WTC11 (cell line): ENCODE measurements at regions not wholly inside any gene's neighbourhood (a gene's known extent, or its start where the extent isn't known, plus 50 kb on each side); places are given as distances from the start of the nearest gene placed in this dataset.

Source experiments
- ATAC-seq: fragments of 200-7000 bp; cut with Tn5 transposase; 2 replicates; pipeline ENCODE4 v1.10.0; 2021; ENCODE audit warnings: mild to moderate bottlenecking, moderate library complexity
- CTCF ChIA-PET: fragments of 300-600 bp; sonication (Branson Sonifier 250); formaldehyde crosslinking; loops from one replicate; lab custom pipeline; 2021; ENCODE audit warnings: antibody characterized with exemption; lab: Charles Lee
- POLR2A ChIA-PET: fragments of 350-600 bp; sonication (Branson Sonifier 250); formaldehyde crosslinking; loops from one replicate; lab custom pipeline; 2021; ENCODE audit warnings: antibody characterized with exemption; lab: Charles Lee
- DNase-seq: peaks from one replicate; pipeline ENCODE4 v3.0.0; 2021; ENCODE audit warnings: low spot score
- H3K27ac Mint-ChIP-seq: 2 replicates; pipeline ENCODE4 v1.8.0; 2021; ENCODE audit warnings: mixed read lengths
- H3K27me3 Mint-ChIP-seq: 2 replicates; pipeline ENCODE4 v1.8.0; 2021; ENCODE audit warnings: low read depth, mild to moderate bottlenecking, moderate library complexity, mixed read lengths
- H3K36me3 Mint-ChIP-seq: 2 replicates; pipeline ENCODE4 v1.8.0; 2021; ENCODE audit warnings: mixed read lengths
- H3K4me1 Mint-ChIP-seq: 2 replicates; pipeline ENCODE4 v1.8.0; 2022; ENCODE audit warnings: mixed read lengths
- H3K4me3 Mint-ChIP-seq: 2 replicates; pipeline ENCODE4 v1.8.0; 2021; ENCODE audit warnings: mild to moderate bottlenecking, moderate library complexity, mixed read lengths
- H3K9me3 Mint-ChIP-seq: 2 replicates; pipeline ENCODE4 v1.8.0; 2021; ENCODE audit warnings: mixed read lengths
- ATF1 ChIP-seq: sonication (generic); formaldehyde crosslinking; IDR thresholded peaks from 2 replicates; pipeline ENCODE4 v1.8.1; 2023; ENCODE audit warnings: mild to moderate bottlenecking, moderate library complexity, missing genetic modification reagents
- E2F4 ChIP-seq: sonication (generic); formaldehyde crosslinking; IDR thresholded peaks from 2 replicates; pipeline ENCODE4 v1.8.1; 2022; ENCODE audit warnings: low read depth, mild to moderate bottlenecking, moderate library complexity, missing genetic modification reagents, borderline replicate concordance
- EMX1 ChIP-seq: fragments of 250-450 bp; sonication (Bioruptor Pico); IDR thresholded peaks from 2 replicates; pipeline ENCODE4 v1.8.0; 2021; ENCODE audit warnings: mild to moderate bottlenecking
- GTF2I ChIP-seq: fragments of 250-450 bp; sonication (Bioruptor Pico); conservative IDR thresholded peaks from 2 replicates; pipeline ENCODE4 v1.4.0; 2021; ENCODE audit warnings: mild to moderate bottlenecking
- KAT7 ChIP-seq: sonication (generic); formaldehyde crosslinking; IDR thresholded peaks from 2 replicates; pipeline ENCODE4 v1.8.1; 2023; ENCODE audit warnings: missing genetic modification reagents, mild to moderate bottlenecking, borderline replicate concordance
- MAX ChIP-seq: sonication (generic); formaldehyde crosslinking; IDR thresholded peaks from 2 replicates; pipeline ENCODE4 v1.8.0; 2022; ENCODE audit warnings: mild to moderate bottlenecking, missing genetic modification reagents
- NFYB ChIP-seq: sonication (generic); formaldehyde crosslinking; conservative IDR thresholded peaks from 2 replicates; pipeline ENCODE4 v1.8.0; 2022; ENCODE audit warnings: low read depth, missing genetic modification reagents
- PRDM15 ChIP-seq: sonication (generic); formaldehyde crosslinking; IDR thresholded peaks from 2 replicates; pipeline ENCODE4 v1.8.0; 2022; ENCODE audit warnings: missing genetic modification reagents
- TP53 ChIP-seq: sonication (generic); formaldehyde crosslinking; IDR thresholded peaks from 2 replicates; pipeline ENCODE4 v1.8.1; 2023; ENCODE audit warnings: mild to moderate bottlenecking, missing genetic modification reagents
- ZNF281 ChIP-seq: sonication (generic); formaldehyde crosslinking; IDR thresholded peaks from 2 replicates; pipeline ENCODE4 v1.8.0; 2023; ENCODE audit warnings: mild to moderate bottlenecking, missing genetic modification reagents
- ZNF416 ChIP-seq: fragments of 250-450 bp; sonication (Bioruptor Pico); IDR thresholded peaks from 2 replicates; pipeline ENCODE4 v1.9.0; 2021; ENCODE audit warnings: mild to moderate bottlenecking, inconsistent platforms
- TF ChIP-seq, protein P1 (sequence below): fragments of 200-600 bp; IDR thresholded peaks from 2 replicates; pipeline ENCODE4 v1.8.0; 2022; ENCODE audit warnings: antibody characterized with exemption
- TF ChIP-seq, protein P2 (sequence below): sonication (generic); formaldehyde crosslinking; IDR thresholded peaks from 2 replicates; pipeline ENCODE4 v1.8.1; 2023; ENCODE audit warnings: mild to moderate bottlenecking, missing genetic modification reagents, moderate library complexity

DNA sequence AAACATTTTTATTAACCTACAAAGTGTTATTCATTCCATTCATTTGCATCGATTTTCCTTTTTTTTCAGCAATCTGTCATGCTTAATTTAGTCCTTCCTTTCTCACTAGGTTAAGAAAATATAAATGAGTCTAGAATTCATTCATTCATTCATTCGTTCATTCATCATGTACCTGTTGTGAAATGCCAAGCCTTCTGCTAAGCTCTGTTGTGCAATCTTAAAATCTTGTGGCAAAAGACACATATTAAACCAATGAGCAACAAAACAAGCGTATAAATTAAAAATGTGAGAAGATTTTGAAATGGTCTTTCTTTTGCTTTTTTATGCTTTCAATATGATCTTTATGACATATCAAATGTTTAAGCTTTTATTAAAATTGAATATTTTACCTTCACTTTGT, 88.6 kb upstream of the MAD2L1 start:
- H3K27me3 Mint-ChIP-seq, result no peaks in the 10 kb centered on the region
- no peak overlapping the region for H3K27ac Mint-ChIP-seq
- ChIA-PET CTCF (interaction anchor here (0.9 to 1.0 kb wide), 2 partner anchors 567 to 1266 kb away, joined by 3 read pairs; no protein-coding TSS in a partner anchor), POLR2A (no interaction called here)
- H3K4me3 Mint-ChIP-seq, result no peak overlapping the region
- H3K9me3 Mint-ChIP-seq, result no peaks in the 10 kb centered on the region
- peaks cover 17% of the 10 kb centered on the region for H3K4me1 Mint-ChIP-seq
- DNase-seq (no peak), ATAC-seq (no peak)
- no peaks in the 10 kb centered on the region for H3K36me3 Mint-ChIP-seq
- TF ChIP-seq KAT7 (CRISPR knock-in tag) (no peak), ZNF416 (CRISPR knock-in tag) (no peak), E2F4 (no peak), MAX (CRISPR knock-in tag) (no peak), GTF2I (CRISPR knock-in tag) (no peak), ZNF281 (CRISPR knock-in tag) (no peak), ATF1 (CRISPR knock-in tag) (no peak), TP53 (CRISPR knock-in tag) (no peak)
- TF ChIP-seq, protein P1, sequence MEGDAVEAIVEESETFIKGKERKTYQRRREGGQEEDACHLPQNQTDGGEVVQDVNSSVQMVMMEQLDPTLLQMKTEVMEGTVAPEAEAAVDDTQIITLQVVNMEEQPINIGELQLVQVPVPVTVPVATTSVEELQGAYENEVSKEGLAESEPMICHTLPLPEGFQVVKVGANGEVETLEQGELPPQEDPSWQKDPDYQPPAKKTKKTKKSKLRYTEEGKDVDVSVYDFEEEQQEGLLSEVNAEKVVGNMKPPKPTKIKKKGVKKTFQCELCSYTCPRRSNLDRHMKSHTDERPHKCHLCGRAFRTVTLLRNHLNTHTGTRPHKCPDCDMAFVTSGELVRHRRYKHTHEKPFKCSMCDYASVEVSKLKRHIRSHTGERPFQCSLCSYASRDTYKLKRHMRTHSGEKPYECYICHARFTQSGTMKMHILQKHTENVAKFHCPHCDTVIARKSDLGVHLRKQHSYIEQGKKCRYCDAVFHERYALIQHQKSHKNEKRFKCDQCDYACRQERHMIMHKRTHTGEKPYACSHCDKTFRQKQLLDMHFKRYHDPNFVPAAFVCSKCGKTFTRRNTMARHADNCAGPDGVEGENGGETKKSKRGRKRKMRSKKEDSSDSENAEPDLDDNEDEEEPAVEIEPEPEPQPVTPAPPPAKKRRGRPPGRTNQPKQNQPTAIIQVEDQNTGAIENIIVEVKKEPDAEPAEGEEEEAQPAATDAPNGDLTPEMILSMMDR, result no peak

GRCh38 chr4:120144634-120145033, 78.0 kb upstream of the MAD2L1 start:
- TF ChIP-seq NFYB (CRISPR knock-in tag) (no peak), EMX1 (CRISPR knock-in tag) (no peak), PRDM15 (no peak)
- TF ChIP-seq, protein P2, sequence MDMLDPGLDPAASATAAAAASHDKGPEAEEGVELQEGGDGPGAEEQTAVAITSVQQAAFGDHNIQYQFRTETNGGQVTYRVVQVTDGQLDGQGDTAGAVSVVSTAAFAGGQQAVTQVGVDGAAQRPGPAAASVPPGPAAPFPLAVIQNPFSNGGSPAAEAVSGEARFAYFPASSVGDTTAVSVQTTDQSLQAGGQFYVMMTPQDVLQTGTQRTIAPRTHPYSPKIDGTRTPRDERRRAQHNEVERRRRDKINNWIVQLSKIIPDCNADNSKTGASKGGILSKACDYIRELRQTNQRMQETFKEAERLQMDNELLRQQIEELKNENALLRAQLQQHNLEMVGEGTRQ, result peak; percentile 21; the same call in 1 of the 2 replicates
- ATAC-seq, result peak; percentile 89
- Mint-ChIP-seq H3K9me3 (peaks cover 8% of the 10 kb centered on the region), H3K27ac (no peak overlapping the region), H3K36me3 (peaks cover 6% of the 10 kb centered on the region; the same call in 1 of the 2 replicates), H3K4me1 (no peaks in the 10 kb centered on the region), H3K27me3 (no peaks in the 10 kb centered on the region), H3K4me3 (no peak overlapping the region)
- POLR2A ChIA-PET, result no interaction called here
- DNase-seq, result no peak
- CTCF ChIA-PET, result no interaction called here
